SU-DHL-6 (cell line): ENCODE measurements at regions not wholly inside any gene's neighbourhood (a gene's known extent, or its start where the extent isn't known, plus 50 kb on each side); places are given as distances from the start of the nearest gene placed in this dataset.

Experiments used
- EZH2phosphoT487 ChIP-seq: fragments of 200-600 bp; sonication (generic), shearing (Covaris generic); conservative IDR thresholded peaks from 2 replicates; pipeline ENCODE4 v1.6.1; 2018; ENCODE audit warnings: mild to moderate bottlenecking, antibody characterized with exemption, low read length, moderate library complexity, mixed read lengths
- TF ChIP-seq, protein P1 (sequence below): fragments of 200-600 bp; sonication (generic); IDR thresholded peaks from one replicate; pipeline ENCODE4 v1.5.1; 2017; ENCODE audit warnings: antibody characterized with exemption, mild to moderate bottlenecking, low read length, moderate library complexity; ENCODE audit not compliant: insufficient read depth, poor library complexity, severe bottlenecking

- TF ChIP-seq, protein P1, sequence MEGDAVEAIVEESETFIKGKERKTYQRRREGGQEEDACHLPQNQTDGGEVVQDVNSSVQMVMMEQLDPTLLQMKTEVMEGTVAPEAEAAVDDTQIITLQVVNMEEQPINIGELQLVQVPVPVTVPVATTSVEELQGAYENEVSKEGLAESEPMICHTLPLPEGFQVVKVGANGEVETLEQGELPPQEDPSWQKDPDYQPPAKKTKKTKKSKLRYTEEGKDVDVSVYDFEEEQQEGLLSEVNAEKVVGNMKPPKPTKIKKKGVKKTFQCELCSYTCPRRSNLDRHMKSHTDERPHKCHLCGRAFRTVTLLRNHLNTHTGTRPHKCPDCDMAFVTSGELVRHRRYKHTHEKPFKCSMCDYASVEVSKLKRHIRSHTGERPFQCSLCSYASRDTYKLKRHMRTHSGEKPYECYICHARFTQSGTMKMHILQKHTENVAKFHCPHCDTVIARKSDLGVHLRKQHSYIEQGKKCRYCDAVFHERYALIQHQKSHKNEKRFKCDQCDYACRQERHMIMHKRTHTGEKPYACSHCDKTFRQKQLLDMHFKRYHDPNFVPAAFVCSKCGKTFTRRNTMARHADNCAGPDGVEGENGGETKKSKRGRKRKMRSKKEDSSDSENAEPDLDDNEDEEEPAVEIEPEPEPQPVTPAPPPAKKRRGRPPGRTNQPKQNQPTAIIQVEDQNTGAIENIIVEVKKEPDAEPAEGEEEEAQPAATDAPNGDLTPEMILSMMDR = peak; percentile 75
- TF ChIP-seq EZH2phosphoT487 = no peak
Observed at GRCh38 chr19:28737021-28737895, 475.7 kb downstream of the UQCRFS1 start.
